WERI-Rb-1 (cell line): ENCODE measurements at regions not wholly inside any gene's neighbourhood (a gene's known extent, or its start where the extent isn't known, plus 50 kb on each side); places are given as distances from the start of the nearest gene placed in this dataset.
"Not testable (repeated sequence)": the region's sequence is repeated elsewhere in the genome, so short reads cannot be mapped to it uniquely, and the experiment has no call there.

ENCODE experiments used
- DNase-seq: peaks from one replicate; pipeline ENCODE4 v3.0.0-alpha.2; 2020
- H3K27ac ChIP-seq: fragments of 250-450 bp; sonication (Bioruptor Pico); 2 replicates; pipeline ENCODE4 v1.5.1; 2020; ENCODE audit warnings: mild to moderate bottlenecking, moderate library complexity
- H3K27me3 ChIP-seq: fragments of 250-450 bp; sonication (Bioruptor Pico); 2 replicates; pipeline ENCODE4 v1.5.1; 2021; ENCODE audit warnings: mild to moderate bottlenecking, low read depth, moderate library complexity; ENCODE audit not compliant: insufficient read depth, severe bottlenecking
- H3K36me3 ChIP-seq: fragments of 250-450 bp; sonication (Bioruptor Pico); 2 replicates; pipeline ENCODE4 v1.5.1; 2020; ENCODE audit warnings: mild to moderate bottlenecking, moderate library complexity
- H3K4me3 ChIP-seq: 2 replicates; pipeline ENCODE4 v1.5.1; 2011; ENCODE audit warnings: low read depth, mild to moderate bottlenecking, control low read depth, low read length
- H3K9me3 ChIP-seq: fragments of 250-450 bp; sonication (Bioruptor Pico); 2 replicates; pipeline ENCODE4 v1.5.1; 2021; ENCODE audit warnings: mild to moderate bottlenecking, moderate library complexity; ENCODE audit not compliant: severe bottlenecking
- CTCF ChIP-seq: IDR thresholded peaks from 2 replicates; pipeline ENCODE4 v1.5.1; 2011; ENCODE audit warnings: low read depth, mild to moderate bottlenecking, control low read depth, inconsistent platforms, low read length

DNA sequence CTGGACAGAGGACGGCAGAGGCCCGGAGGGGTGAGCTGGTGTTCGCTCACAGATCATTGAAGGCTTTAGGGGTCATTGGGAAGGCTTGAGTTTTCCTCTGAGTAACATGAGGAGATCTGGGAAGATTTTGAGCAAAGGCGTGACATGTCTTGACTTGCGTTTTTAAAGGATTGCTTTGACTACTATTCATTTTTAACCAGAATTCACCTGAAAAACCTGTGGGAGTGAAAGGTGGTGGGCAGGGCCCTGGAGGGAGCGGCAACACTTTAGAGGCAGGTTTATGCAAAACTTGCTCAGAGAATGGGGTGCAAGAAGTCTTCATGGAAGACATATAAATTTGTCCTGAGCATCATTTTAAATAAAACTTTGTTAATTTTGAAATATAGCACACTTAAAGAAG lies 72.2 kb upstream of the EEF1E1 start:
- TF ChIP-seq CTCF: no peak
- no peak for DNase-seq
- H3K27me3 ChIP-seq: peaks cover 8% of the 10 kb centered on the region
- H3K9me3 ChIP-seq: no peaks in the 10 kb centered on the region
- H3K4me3 ChIP-seq: no peak overlapping the region
- H3K36me3 ChIP-seq: no peaks in the 10 kb centered on the region
- H3K27ac ChIP-seq: no peak overlapping the region

GRCh38 chr6:8172530-8172929 lies 70.2 kb upstream of the EEF1E1 start:
- TF ChIP-seq CTCF: no peak
- H3K27ac ChIP-seq: no peak overlapping the region
- no peaks in the 10 kb centered on the region for H3K36me3 ChIP-seq
- H3K27me3 ChIP-seq: no peaks in the 10 kb centered on the region
- DNase-seq: no peak
- no peaks in the 10 kb centered on the region for H3K9me3 ChIP-seq
- H3K4me3 ChIP-seq: no peak overlapping the region

DNA sequence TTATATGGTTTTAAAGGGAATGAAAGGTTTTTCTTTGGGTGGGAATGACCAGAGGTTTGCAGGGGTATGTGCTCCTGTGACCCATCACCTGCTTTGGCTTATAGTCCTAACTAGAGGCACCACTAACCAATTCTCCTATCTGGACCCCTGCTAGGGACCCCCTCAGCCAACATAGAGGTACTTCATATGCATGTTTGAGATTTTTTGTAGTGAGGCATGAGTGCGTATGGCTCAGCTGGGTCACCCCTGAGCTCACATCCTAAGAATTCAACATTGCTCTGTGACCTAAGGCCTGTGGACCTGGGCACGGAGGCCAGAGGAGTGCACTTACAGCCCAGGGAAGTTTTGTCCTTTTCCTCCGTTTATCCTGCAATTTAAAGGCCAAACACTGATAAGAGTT lies 68.4 kb upstream of the EEF1E1 start:
- no peak overlapping the region for H3K27ac ChIP-seq
- no peaks in the 10 kb centered on the region for H3K27me3 ChIP-seq
- H3K9me3 ChIP-seq: no peaks in the 10 kb centered on the region
- no peaks in the 10 kb centered on the region for H3K36me3 ChIP-seq
- TF ChIP-seq CTCF: no peak
- H3K4me3 ChIP-seq: no peak overlapping the region
- DNase-seq: no peak

- no peaks in the 10 kb centered on the region for H3K36me3 ChIP-seq
- H3K27me3 ChIP-seq: no peaks in the 10 kb centered on the region
- no peak for DNase-seq
- H3K4me3 ChIP-seq: no peak overlapping the region
- TF ChIP-seq CTCF: 0 out of 2 replicates have a peak, but pooled peaks have one; percentile 12
- H3K9me3 ChIP-seq: no peaks in the 10 kb centered on the region
- H3K27ac ChIP-seq: no peak overlapping the region
Measured at GRCh38 chr6:8170245-8170644, 67.9 kb upstream of the EEF1E1 start.

- no peak for TF ChIP-seq CTCF
- no peak overlapping the region for H3K4me3 ChIP-seq
- no peaks in the 10 kb centered on the region for H3K9me3 ChIP-seq
- no peaks in the 10 kb centered on the region for H3K27me3 ChIP-seq
- H3K27ac ChIP-seq: no peak overlapping the region
- no peaks in the 10 kb centered on the region for H3K36me3 ChIP-seq
- DNase-seq: no peak
Measured at GRCh38 chr6:8166156-8166555, 63.8 kb upstream of the EEF1E1 start.

DNA sequence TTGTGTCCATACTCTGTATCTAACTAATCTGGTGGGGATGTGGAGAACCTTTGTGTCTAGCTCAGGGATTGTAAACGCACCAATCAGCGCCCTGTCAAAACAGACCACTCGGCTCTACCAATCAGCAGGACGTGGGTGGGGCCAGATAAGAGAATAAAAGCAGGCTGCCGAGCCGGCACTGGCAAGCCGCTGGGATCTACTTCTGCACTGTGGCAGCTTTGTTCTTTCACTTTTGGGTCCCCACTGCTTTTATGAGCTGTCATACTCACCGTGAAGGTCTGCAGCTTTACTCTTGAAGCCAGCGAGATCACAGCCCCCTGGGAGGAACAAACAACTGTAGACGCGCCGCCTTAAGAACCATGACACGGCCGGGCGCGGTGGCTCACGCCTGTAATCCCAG lies 62.7 kb upstream of the EEF1E1 start:
- not testable (repeated sequence) for H3K9me3 ChIP-seq, H3K27ac ChIP-seq, H3K27me3 ChIP-seq, DNase-seq, H3K4me3 ChIP-seq, H3K36me3 ChIP-seq

- H3K27ac ChIP-seq, DNase-seq, H3K36me3 ChIP-seq, H3K9me3 ChIP-seq, H3K27me3 ChIP-seq, H3K4me3 ChIP-seq: not testable (repeated sequence)
Measured at GRCh38 chr6:8164281-8164680, 61.9 kb upstream of the EEF1E1 start.
